GM15510 (cell line): ENCODE measurements at regions not wholly inside any gene's neighbourhood (a gene's known extent, or its start where the extent isn't known, plus 50 kb on each side); places are given as distances from the start of the nearest gene placed in this dataset.

Experiments
- POLR2A ChIP-seq: IDR thresholded peaks from 3 replicates; pipeline ENCODE4 v1.6.1; 2011; ENCODE audit warnings: borderline replicate concordance; ENCODE audit not compliant: insufficient read length; ENCODE audit errors: extremely low read depth

- TF ChIP-seq POLR2A, result no peak
Observed at GRCh38 chr2:8169443-8169842, 512.4 kb upstream of the ID2 start.

DNA sequence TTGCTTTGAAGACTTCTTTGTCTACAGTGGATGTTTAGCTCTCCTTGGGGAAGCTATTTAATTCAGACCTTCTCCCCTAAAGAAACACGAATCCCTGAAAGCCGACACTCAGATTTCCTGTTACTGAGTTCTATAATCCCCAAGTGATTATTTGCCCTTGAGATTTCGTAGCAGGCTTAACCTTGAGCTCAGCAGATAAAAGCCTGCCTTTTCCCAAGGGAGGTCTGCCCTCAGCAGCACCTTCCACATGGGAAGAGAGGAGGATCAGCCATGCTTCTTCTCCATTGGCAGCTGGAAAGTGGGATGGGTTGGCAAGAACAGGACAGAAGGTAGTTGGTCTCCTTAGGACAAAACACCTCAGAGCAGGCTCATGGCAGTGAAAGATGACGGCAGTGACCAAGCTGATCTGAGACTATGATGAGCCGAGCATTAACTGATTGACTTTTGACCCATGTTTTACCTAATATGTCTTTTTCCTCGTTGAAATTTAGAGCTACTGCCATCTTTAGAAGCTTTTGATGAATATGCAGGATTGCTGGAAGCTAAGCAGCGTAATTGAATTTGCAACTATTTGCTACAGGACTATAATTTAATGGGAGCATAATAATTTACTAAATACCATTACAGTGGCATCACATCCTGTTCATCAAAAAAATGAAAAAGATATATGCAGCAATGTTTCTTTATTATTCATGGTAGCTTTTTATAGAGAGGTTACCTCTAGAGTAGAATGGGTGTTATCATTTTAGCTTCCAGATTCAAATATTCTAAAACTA, 511.1 kb upstream of the ID2 start:
- TF ChIP-seq POLR2A, result no peak

GRCh38 chr2:8171608-8172007, 510.2 kb upstream of the ID2 start:
- no peak for TF ChIP-seq POLR2A

DNA sequence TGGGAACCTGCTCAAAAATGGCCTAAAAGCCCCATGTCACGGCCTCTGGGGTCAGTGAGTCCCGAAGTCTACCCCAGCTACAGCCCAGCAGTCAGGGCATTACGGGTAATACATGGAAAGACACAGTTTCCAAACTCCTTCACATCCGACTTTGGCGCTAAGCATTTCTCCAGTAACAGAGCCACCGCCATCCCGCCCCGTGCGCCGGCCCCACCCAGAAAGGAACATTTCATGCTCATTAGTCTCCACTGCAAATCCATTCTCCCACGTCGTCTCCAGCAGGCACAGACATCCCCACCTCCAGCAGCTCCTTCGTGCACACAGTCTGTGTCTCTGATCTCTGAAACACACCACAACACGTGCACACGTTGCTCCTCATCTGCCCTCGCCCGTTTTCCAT, 509.2 kb upstream of the ID2 start:
- no peak for TF ChIP-seq POLR2A

GRCh38 chr2:8174641-8175257, 507.1 kb upstream of the ID2 start:
- no peak for TF ChIP-seq POLR2A

DNA sequence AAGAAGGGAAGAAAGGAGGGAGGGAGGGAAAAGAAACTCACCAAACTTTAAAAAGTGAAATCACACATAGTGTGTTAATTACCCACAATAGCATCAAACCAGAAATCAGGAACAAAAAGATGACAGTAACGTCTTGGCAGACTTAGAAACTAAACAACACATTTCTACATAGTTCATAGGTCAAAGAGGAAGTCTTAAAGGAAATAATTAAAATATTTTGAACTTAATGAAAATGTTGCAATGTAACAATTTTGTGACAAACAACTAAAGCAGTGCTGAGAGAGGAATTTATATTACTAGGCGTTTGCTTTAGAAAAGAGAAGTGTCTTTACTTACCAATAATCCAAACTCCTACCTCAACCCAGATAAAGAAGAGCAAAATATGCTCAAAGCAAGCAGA, 505.0 kb upstream of the ID2 start:
- no peak for TF ChIP-seq POLR2A

DNA sequence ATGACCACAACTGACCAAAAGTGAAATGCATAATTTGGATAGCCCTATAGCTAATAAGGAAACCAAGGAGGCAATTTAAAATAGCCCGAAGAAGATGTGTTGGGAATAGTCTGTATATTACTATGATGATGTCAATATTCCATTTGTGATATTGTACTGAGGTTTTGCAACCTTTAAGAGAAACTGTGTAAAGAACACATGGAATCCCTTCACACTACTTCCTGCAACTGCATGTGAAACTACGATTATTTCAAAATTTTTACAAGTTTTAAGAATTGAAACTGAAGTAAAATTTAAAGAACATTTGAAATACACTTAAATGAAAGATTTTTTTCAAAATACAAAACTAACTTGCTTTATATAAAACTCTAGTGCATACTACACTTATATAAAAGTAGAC, 504.3 kb upstream of the ID2 start:
- TF ChIP-seq POLR2A, result no peak

GRCh38 chr2:8178911-8179310, 502.9 kb upstream of the ID2 start:
- no peak for TF ChIP-seq POLR2A

GRCh38 chr2:8189316-8189715, 492.5 kb upstream of the ID2 start:
- no peak for TF ChIP-seq POLR2A

- TF ChIP-seq POLR2A, result no peak
Observed at GRCh38 chr2:8190279-8190678, 491.6 kb upstream of the ID2 start.

GRCh38 chr2:8191427-8191826, 490.4 kb upstream of the ID2 start:
- TF ChIP-seq POLR2A, result no peak

DNA sequence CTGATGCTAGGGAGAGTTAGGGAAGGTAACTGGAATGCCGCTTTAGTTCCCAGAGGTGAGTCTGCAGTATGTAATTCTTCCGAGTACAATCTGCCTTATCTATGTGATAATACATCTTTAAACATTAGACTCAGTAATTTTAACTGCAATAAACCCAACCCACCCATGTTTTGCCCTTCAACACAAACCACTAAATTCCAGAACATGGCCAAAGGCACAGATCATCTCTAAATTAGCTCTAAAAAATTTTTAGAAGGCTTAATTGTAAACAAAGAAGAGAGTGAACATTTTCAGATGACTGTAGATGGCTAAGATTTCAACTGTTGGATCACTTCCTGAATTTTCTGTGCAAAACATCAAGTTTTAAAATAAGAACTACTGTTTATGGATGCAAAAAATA, 488.7 kb upstream of the ID2 start:
- TF ChIP-seq POLR2A, result no peak

- no peak for TF ChIP-seq POLR2A
Observed at GRCh38 chr2:8193686-8194615, 487.9 kb upstream of the ID2 start.

- no peak for TF ChIP-seq POLR2A
Observed at GRCh38 chr2:8195784-8196183, 486.1 kb upstream of the ID2 start.

DNA sequence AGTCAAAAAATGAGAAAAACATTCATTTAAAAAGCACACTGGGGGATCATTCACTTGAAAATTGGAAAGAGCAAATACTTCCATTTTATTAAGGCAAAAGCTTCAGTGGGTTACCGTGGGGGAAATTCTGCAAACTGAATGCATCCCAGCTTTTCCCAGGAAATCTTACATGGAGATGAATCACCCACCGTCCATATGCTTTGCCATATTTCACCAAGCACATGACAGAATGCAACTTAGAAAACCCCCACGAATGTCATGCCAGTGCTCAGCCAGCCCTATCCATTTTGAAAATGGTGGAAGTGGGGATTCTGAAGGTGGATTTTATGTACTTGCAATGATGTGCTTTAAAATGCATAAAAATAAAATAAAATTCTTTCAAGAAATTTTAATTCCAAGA, 485.5 kb upstream of the ID2 start:
- no peak for TF ChIP-seq POLR2A

DNA sequence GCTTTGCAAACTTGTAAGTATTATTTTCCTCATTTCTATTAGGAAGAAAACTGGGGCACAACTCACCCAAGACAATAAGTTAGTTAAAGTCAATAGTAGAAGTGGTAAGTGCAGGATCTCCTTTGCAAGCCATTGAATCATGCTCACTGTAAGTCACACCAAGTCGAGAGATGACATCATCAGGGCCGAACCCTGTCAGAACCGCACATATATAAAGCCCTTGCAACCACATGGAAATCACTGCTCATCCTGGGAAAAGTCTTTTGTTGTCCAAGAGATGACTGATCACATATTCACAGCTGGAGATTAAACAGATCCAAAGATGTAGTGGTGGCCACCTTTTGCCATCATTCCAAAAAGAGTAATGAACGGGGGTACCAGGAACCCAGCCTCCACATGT, 484.8 kb upstream of the ID2 start:
- no peak for TF ChIP-seq POLR2A

DNA sequence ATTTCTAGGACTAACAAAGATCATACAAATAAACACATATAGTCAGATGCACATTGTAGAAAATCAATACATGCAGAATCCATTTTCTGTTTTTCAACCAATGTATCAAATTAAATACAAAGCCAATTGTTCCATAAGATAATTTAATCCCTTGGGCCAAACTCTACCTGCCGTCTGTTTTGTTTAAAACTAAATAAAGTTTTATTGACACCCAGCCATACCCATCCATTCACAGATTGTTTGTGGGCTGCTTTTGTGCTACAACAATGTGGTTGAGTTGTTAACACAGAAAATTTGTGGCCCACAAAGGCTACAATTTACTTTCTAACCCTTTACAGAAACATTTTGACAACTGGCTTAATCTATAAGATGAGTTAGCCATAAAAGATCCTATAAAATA, 484.0 kb upstream of the ID2 start:
- TF ChIP-seq POLR2A, result no peak
